SU-DHL-6 (cell line): ENCODE measurements at regions not wholly inside any gene's neighbourhood (a gene's known extent, or its start where the extent isn't known, plus 50 kb on each side); places are given as distances from the start of the nearest gene placed in this dataset.

Experiments used
- EZH2phosphoT487 ChIP-seq: fragments of 200-600 bp; sonication (generic), shearing (Covaris generic); conservative IDR thresholded peaks from 2 replicates; pipeline ENCODE4 v1.6.1; 2018; ENCODE audit warnings: mild to moderate bottlenecking, antibody characterized with exemption, low read length, moderate library complexity, mixed read lengths
- TF ChIP-seq, protein P1 (sequence below): fragments of 200-600 bp; sonication (generic); IDR thresholded peaks from one replicate; pipeline ENCODE4 v1.5.1; 2017; ENCODE audit warnings: antibody characterized with exemption, mild to moderate bottlenecking, low read length, moderate library complexity; ENCODE audit not compliant: insufficient read depth, poor library complexity, severe bottlenecking

DNA sequence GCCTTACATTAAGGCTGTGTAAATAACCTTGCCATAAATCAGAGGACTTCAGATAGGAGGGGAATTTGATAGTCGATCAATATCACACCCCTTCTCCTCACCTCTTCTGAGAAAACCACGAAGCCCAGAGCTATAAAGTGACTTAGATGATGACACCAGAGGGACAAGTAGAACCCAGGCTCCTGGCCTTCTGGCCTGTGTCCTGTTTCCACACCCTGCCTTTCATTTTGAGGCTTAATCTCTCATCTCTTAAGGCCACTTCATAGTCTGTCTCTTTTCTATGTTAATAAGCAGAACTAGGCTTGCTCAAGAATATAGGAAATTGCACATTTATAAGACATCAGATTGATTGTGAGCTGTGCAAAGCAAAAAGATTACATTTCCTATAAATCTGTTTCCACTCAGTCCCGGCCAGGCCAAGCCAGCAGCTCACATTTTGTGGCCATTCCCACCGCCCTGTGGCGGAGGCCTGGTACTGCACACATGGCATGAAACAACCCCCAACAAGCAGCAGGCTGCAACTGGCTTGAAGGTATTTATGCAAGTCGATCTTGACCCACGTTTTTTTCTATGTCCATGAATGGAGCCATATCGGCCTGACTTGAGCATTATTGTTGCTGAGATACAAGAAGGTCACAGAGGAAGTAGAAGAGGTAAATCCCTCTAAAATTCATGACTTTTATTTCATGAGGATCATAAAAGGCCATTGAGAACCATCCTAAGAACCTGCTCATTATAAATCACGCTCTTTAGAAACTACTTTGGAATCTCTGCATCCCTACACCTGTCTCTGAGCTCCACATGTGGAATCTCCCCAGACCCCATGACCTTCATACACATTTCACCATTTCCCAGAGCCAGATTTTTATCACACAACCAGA, 93.7 kb downstream of the PMP22 start:
- TF ChIP-seq, protein P1, sequence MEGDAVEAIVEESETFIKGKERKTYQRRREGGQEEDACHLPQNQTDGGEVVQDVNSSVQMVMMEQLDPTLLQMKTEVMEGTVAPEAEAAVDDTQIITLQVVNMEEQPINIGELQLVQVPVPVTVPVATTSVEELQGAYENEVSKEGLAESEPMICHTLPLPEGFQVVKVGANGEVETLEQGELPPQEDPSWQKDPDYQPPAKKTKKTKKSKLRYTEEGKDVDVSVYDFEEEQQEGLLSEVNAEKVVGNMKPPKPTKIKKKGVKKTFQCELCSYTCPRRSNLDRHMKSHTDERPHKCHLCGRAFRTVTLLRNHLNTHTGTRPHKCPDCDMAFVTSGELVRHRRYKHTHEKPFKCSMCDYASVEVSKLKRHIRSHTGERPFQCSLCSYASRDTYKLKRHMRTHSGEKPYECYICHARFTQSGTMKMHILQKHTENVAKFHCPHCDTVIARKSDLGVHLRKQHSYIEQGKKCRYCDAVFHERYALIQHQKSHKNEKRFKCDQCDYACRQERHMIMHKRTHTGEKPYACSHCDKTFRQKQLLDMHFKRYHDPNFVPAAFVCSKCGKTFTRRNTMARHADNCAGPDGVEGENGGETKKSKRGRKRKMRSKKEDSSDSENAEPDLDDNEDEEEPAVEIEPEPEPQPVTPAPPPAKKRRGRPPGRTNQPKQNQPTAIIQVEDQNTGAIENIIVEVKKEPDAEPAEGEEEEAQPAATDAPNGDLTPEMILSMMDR: peak; percentile 23
- no peak for TF ChIP-seq EZH2phosphoT487
